IMR-90 (cell line): ENCODE measurements at regions not wholly inside any gene's neighbourhood (a gene's known extent, or its start where the extent isn't known, plus 50 kb on each side); places are given as distances from the start of the nearest gene placed in this dataset.

Source experiments
- ATAC-seq: fragments of 200-7000 bp; cut with Tn5 transposase; 2 replicates; pipeline ENCODE4 v1.9.1; 2020; ENCODE audit warnings: low read depth, mild to moderate bottlenecking, moderate library complexity
- BruUV-seq: library from RNA; stranded (reverse); fragments of 400-500 nt; replicated peaks from 2 replicates; lab custom pipeline; 2021; lab: Mats Ljungman, UMichigan
- CTCF ChIA-PET: fragments of 300-600 bp; formaldehyde crosslinking; extraction: SDS; loops from one replicate; lab custom pipeline; 2021; ENCODE audit warnings: antibody characterized with exemption; lab: Yijun Ruan, JAX
- POLR2A ChIA-PET: fragments of 300-600 bp; sonication (Branson Sonifier 250); formaldehyde crosslinking; loops from one replicate; lab custom pipeline; 2022; ENCODE audit warnings: antibody characterized with exemption; ENCODE audit not compliant: unreplicated experiment; lab: Charles Lee
- DNase-seq: peaks from one replicate; pipeline ENCODE4 v3.0.0; 2013
- H2AFZ ChIP-seq: replicated peaks from 2 replicates; pipeline ENCODE3; 2013; ENCODE audit warnings: low read length, mild to moderate bottlenecking; ENCODE audit not compliant: poor library complexity
- H2AK5ac ChIP-seq: 2 replicates; pipeline ENCODE4 v1.6.1; 2013; ENCODE audit warnings: low read depth, low read length, inconsistent platforms
- H2AK9ac ChIP-seq: replicated peaks from 2 replicates; pipeline ENCODE3; 2013; ENCODE audit warnings: mild to moderate bottlenecking, low read depth, low read length, moderate library complexity; ENCODE audit not compliant: poor library complexity
- H2BK120ac ChIP-seq: 2 replicates; pipeline ENCODE4 v1.6.1; 2013; ENCODE audit warnings: low read depth, low read length, inconsistent platforms
- H2BK15ac ChIP-seq: 3 replicates; pipeline ENCODE4 v1.6.1; 2013; ENCODE audit warnings: low read depth, low read length, inconsistent platforms
- H2BK20ac ChIP-seq: 2 replicates; pipeline ENCODE4 v1.6.1; 2013; ENCODE audit warnings: low read depth, mild to moderate bottlenecking, inconsistent platforms, low read length, moderate library complexity
- H2BK5ac ChIP-seq: 2 replicates; pipeline ENCODE4 v1.6.1; 2013; ENCODE audit warnings: mild to moderate bottlenecking, low read depth, low read length, inconsistent platforms; ENCODE audit not compliant: poor library complexity, severe bottlenecking
- H3K14ac ChIP-seq: replicated peaks from 2 replicates; pipeline ENCODE4 v1.6.1; 2013; ENCODE audit warnings: low read depth, low read length, inconsistent platforms
- H3K18ac ChIP-seq: 2 replicates; pipeline ENCODE4 v1.6.1; 2013; ENCODE audit warnings: low read depth, low read length, control low read depth
- H3K23ac ChIP-seq: 2 replicates; pipeline ENCODE4 v1.6.1; 2013; ENCODE audit warnings: low read depth, low read length, inconsistent platforms
- H3K27ac ChIP-seq: 2 replicates; pipeline ENCODE4 v1.5.1; 2013; ENCODE audit warnings: mild to moderate bottlenecking, control low read depth, low read length; ENCODE audit not compliant: insufficient read depth
- H3K27me3 ChIP-seq: 2 replicates; pipeline ENCODE4 v1.6.1; 2013; ENCODE audit warnings: low read length; ENCODE audit not compliant: control insufficient read depth, insufficient read depth
- H3K36me3 ChIP-seq: 2 replicates; pipeline ENCODE4 v1.6.1; 2013; ENCODE audit warnings: low read length, mixed read lengths; ENCODE audit not compliant: control insufficient read depth, insufficient read depth
- H3K4ac ChIP-seq: 2 replicates; pipeline ENCODE4 v1.6.1; 2013; ENCODE audit warnings: low read depth, low read length, inconsistent platforms
- H3K4me1 ChIP-seq: 2 replicates; pipeline ENCODE4 v1.6.1; 2013; ENCODE audit warnings: low read length, mixed read lengths; ENCODE audit not compliant: control insufficient read depth, insufficient read depth
- H3K4me2 ChIP-seq: 2 replicates; pipeline ENCODE4 v1.6.1; 2013; ENCODE audit warnings: low read depth, mild to moderate bottlenecking, control low read depth, low read length, moderate library complexity
- H3K4me3 ChIP-seq: 2 replicates; pipeline ENCODE4 v1.5.1; 2013; ENCODE audit warnings: low read depth, mild to moderate bottlenecking, control low read depth, low read length, moderate library complexity; ENCODE audit not compliant: insufficient read depth
- H3K56ac ChIP-seq: 2 replicates; pipeline ENCODE4 v1.6.1; 2013; ENCODE audit warnings: low read length, inconsistent platforms; ENCODE audit not compliant: insufficient read depth; ENCODE audit errors: extremely low read depth
- H3K79me1 ChIP-seq, 2 experiments: 2 replicates each; pipeline ENCODE4 v1.6.1; 2013; ENCODE audit warnings: low read length in 2 of 2, inconsistent platforms in 1 of 2, low read depth in 1 of 2
- H3K9ac ChIP-seq: 2 replicates; pipeline ENCODE4 v1.6.1; 2013; ENCODE audit warnings: low read depth, low read length, control low read depth
- H3K9me1 ChIP-seq: 2 replicates; pipeline ENCODE4 v1.6.1; 2013; ENCODE audit warnings: low read length, inconsistent platforms; ENCODE audit not compliant: insufficient read depth
- H3K9me3 ChIP-seq: 2 replicates; pipeline ENCODE4 v1.6.1; 2013; ENCODE audit warnings: low read length; ENCODE audit not compliant: control insufficient read depth, insufficient read depth
- H4K20me1 ChIP-seq: 2 replicates; pipeline ENCODE4 v1.6.1; 2013; ENCODE audit warnings: low read length, inconsistent platforms; ENCODE audit not compliant: insufficient read depth
- H4K5ac ChIP-seq: 2 replicates; pipeline ENCODE4 v1.6.1; 2013; ENCODE audit warnings: mild to moderate bottlenecking, low read depth, low read length, control low read depth
- H4K8ac ChIP-seq, 2 experiments: 2 replicates each; pipeline ENCODE4 v1.6.1; 2013; ENCODE audit warnings: low read depth in 2 of 2, low read length in 2 of 2, control low read depth in 1 of 2, inconsistent platforms in 1 of 2
- H4K91ac ChIP-seq: 2 replicates; pipeline ENCODE4 v1.6.1; 2013; ENCODE audit warnings: low read depth, low read length, inconsistent platforms; ENCODE audit not compliant: insufficient read depth
- CEBPB ChIP-seq: IDR thresholded peaks from 2 replicates; pipeline ENCODE4 v1.6.1; 2012; ENCODE audit warnings: low read depth, low read length, improper control_type of control experiment
- MAZ ChIP-seq: IDR thresholded peaks from 2 replicates; pipeline ENCODE4 v1.6.1; 2012; ENCODE audit warnings: low read depth, mild to moderate bottlenecking, low read length, improper control_type of control experiment, moderate library complexity, borderline replicate concordance
- POLR2A ChIP-seq: IDR thresholded peaks from 2 replicates; pipeline ENCODE4 v1.6.1; 2012; ENCODE audit warnings: mild to moderate bottlenecking, low read depth, low read length
- RAD21 ChIP-seq: IDR thresholded peaks from 2 replicates; pipeline ENCODE4 v1.6.1; 2012; ENCODE audit warnings: low read length, improper control_type of control experiment
- WGBS, 2 experiments: methylation state at CpG; one replicate each; pipeline versions ENCODE4 v1.1.5 to v1.1.7; 2013; ENCODE audit warnings: missing lambda C conversion rate in 2 of 2; ENCODE audit not compliant: insufficient read length in 1 of 2; ENCODE audit errors: extremely low coverage in 2 of 2; 5-methylcytosine and 5-hydroxymethylcytosine counted together
- dilution Hi-C: fragments of 300-500 bp; cut with HindIII; formaldehyde crosslinking; loops from one replicate; pipeline ENCODE4 v1.14.3; 2018; ENCODE audit warnings: low sequenced_read_pairs; ENCODE audit not compliant: unreplicated experiment
- in situ Hi-C: fragments of 300-500 bp; cut with MboI; formaldehyde crosslinking; loops from 3 replicates; pipeline ENCODE4 v1.14.3; 2019; ENCODE audit warnings: low sequenced_read_pairs, inconsistent platforms, mixed read lengths
- intact Hi-C: fragments of 100-400 bp; cut with micrococcal nuclease; formaldehyde crosslinking; loops from 2 replicates; pipeline ENCODE4 v1.10.0; 2022
- TF ChIP-seq, protein P1 (sequence below): fragments of 150-350 bp; IDR thresholded peaks from 2 replicates; pipeline ENCODE4 v1.6.1; 2016; ENCODE audit warnings: low read depth, mild to moderate bottlenecking, low read length, moderate library complexity, borderline replicate concordance

DNA sequence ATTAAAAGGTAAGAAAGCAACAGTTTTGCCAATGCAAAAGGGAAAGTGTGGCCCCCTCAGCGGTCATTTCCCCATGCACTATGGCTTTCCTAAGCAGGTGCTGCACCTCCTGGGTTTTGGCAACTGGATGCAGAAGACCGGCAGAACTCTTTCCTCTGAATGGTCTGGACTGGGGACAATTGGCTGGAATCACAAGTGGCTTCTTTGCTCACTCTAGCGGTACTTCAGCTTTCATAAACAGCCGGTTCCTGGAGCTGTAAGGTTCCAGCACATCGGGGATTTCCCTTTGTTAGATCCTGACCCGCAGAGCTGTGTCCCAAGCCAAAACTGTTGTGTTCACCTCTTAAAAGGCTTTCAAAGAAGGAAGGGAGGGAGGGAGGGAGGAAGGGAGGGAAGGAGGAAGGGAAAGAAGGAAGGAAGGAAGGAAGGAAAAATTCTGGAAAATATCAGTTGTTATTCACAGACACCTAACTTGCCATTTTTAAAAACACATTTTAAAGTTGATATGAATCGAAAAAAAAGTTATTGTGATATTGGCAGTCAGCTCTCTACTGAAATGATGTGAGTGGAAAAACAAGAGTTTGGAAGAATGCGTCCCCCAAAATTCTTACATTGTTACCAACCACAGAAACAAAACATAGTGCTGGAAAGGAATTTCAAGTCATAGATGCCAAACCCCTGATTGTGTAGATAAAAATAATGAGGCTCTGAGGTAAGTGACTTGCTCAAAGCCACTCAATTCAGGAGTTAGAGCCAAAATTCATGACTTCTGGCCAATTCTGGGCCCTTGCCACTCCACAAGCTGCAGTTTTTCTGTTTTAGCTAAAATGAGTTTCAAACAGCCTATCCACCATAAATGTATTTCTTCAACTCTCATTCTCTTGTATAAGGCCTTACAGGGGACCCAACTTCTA is 220.6 kb upstream of the HMGA2 start:
- ChIA-PET CTCF (interaction anchor here (0.9 to 2.2 kb wide), 7 partner anchors 10 to 288 kb away, joined by 3 to 10 read pairs (median 5); no protein-coding TSS in a partner anchor), POLR2A (interaction anchor here (0.6 to 1.1 kb wide), 2 partner anchors 28 to 41 kb away, joined by 3 to 10 read pairs; no protein-coding TSS in a partner anchor)
- H3K9me3 ChIP-seq: peaks cover 4% of the 10 kb centered on the region; the same call in 1 of the 2 replicates
- peak overlapping the region; percentile 96 for H2AK9ac ChIP-seq
- H3K27ac ChIP-seq: peak overlapping the region; percentile 95
- peak overlapping the region; percentile 97 for H4K91ac ChIP-seq
- H3K79me1 ChIP-seq: peaks cover 13 to 28% of the 10 kb centered on the region in 2 experiments
- H3K9ac ChIP-seq: peak overlapping the region; percentile 73
- peak overlapping the region; percentile 95 for H2BK120ac ChIP-seq
- peak overlapping the region; percentile 69 for H4K5ac ChIP-seq
- H2BK15ac ChIP-seq: peak overlapping the region; percentile 80; the same call in 2 of the 3 replicates
- H3K9me1 ChIP-seq: peaks cover 4% of the 10 kb centered on the region; the same call in 1 of the 2 replicates
- no peaks in the 10 kb centered on the region for H3K27me3 ChIP-seq
- peak overlapping the region; percentile 79 to 92 for H4K8ac ChIP-seq
- H2AFZ ChIP-seq: no peak overlapping the region
- H3K18ac ChIP-seq: peak overlapping the region; percentile 94
- ATAC-seq (peak; percentile 39), DNase-seq (peak; percentile 94)
- peak overlapping the region; percentile 97 for H2BK5ac ChIP-seq
- H3K4me3 ChIP-seq: peak overlapping the region; percentile 50
- peak overlapping the region; percentile 97 for H3K4ac ChIP-seq
- peaks cover 15% of the 10 kb centered on the region for H3K4me1 ChIP-seq
- peak overlapping the region; percentile 92 for H3K4me2 ChIP-seq
- H3K36me3 ChIP-seq: no peaks in the 10 kb centered on the region
- peak overlapping the region; percentile 95 for H2BK20ac ChIP-seq
- no peak for TF ChIP-seq MAZ
- peak; percentile 24; the same call in 1 of the 2 replicates for TF ChIP-seq CEBPB
- TF ChIP-seq POLR2A: peak; percentile 65
- peak; percentile 32 for TF ChIP-seq RAD21
- TF ChIP-seq, protein P1, sequence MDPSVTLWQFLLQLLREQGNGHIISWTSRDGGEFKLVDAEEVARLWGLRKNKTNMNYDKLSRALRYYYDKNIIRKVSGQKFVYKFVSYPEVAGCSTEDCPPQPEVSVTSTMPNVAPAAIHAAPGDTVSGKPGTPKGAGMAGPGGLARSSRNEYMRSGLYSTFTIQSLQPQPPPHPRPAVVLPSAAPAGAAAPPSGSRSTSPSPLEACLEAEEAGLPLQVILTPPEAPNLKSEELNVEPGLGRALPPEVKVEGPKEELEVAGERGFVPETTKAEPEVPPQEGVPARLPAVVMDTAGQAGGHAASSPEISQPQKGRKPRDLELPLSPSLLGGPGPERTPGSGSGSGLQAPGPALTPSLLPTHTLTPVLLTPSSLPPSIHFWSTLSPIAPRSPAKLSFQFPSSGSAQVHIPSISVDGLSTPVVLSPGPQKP: no peak
- peak overlapping the region; percentile 93 for H3K56ac ChIP-seq
- BruUV-seq: TSS peak; percentile 94
- in situ Hi-C loops (loop anchor here (10.0 kb wide), 1 partner anchor 221 kb away; the partner anchor contains the start of gene HMGA2), dilution Hi-C loops (no loop called here), intact Hi-C loops (loop anchor here (1.0 to 5.0 kb wide), 8 partner anchors 29 to 379 kb away; partner anchors contain the start of gene HMGA2)
- 14% methylated on average over 2 of the region's 8 CpGs; no CpG with 5 or more reads in 1 of the 2 experiments for WGBS, 2 experiments
- H3K23ac ChIP-seq: peak overlapping the region; percentile 89
- H4K20me1 ChIP-seq: no peaks in the 10 kb centered on the region
- H3K14ac ChIP-seq: peak overlapping the region; percentile 95
- peak overlapping the region; percentile 88 for H2AK5ac ChIP-seq
